H1 (cell line): ENCODE measurements at regions not wholly inside any gene's neighbourhood (a gene's known extent, or its start where the extent isn't known, plus 50 kb on each side); places are given as distances from the start of the nearest gene placed in this dataset.

ENCODE experiments used
- BRCA1 ChIP-seq: IDR thresholded peaks from 2 replicates; pipeline ENCODE4 v1.6.1; 2012; ENCODE audit warnings: low read depth, low read length, improper control_type of control experiment
- CHD2 ChIP-seq: IDR thresholded peaks from 2 replicates; pipeline ENCODE4 v1.6.1; 2012; ENCODE audit warnings: low read length, improper control_type of control experiment
- CTCF ChIP-seq, 3 experiments: IDR thresholded peaks; 1 replicate in 2 of 3; 2 replicates in 1 of 3; pipeline versions ENCODE4 v1.5.1 to v1.6.1; 2011; ENCODE audit warnings: low read length in 3 of 3, mild to moderate bottlenecking in 3 of 3, inconsistent platforms in 2 of 3, low read depth in 1 of 3, moderate library complexity in 1 of 3; ENCODE audit not compliant: insufficient read depth in 1 of 3; ENCODE audit errors: control extremely low read depth in 1 of 3
- EP300 ChIP-seq, 2 experiments: IDR thresholded peaks; 1 replicate in 1 of 2; 2 replicates in 1 of 2; pipeline ENCODE4 v1.6.1; 2011 to 2012; ENCODE audit warnings: low read depth in 2 of 2, low read length in 2 of 2, mild to moderate bottlenecking in 2 of 2, borderline replicate concordance in 1 of 2, inconsistent platforms in 1 of 2, moderate library complexity in 1 of 2
- KDM1A ChIP-seq: fragments of 200-600, 300-600 bp; sonication (generic); IDR thresholded peaks from 2 replicates; pipeline ENCODE4 v1.7.1; 2016; ENCODE audit warnings: mild to moderate bottlenecking, low read length, borderline replicate concordance
- KDM5A ChIP-seq: fragments of 200-600 bp; IDR thresholded peaks from 2 replicates; pipeline ENCODE4 v1.7.1; 2012; ENCODE audit warnings: mild to moderate bottlenecking, low read length, inconsistent platforms, mixed read lengths
- POLR2A ChIP-seq, 2 experiments: IDR thresholded peaks; 1 replicate in 1 of 2; 2 replicates in 1 of 2; pipeline ENCODE4 v1.6.1; 2011; ENCODE audit warnings: low read depth in 2 of 2, low read length in 2 of 2, mild to moderate bottlenecking in 2 of 2; ENCODE audit errors: control extremely low read depth in 1 of 2
- RAD21 ChIP-seq, 2 experiments: IDR thresholded peaks in 1 of 2; conservative IDR thresholded peaks in 1 of 2; 2 replicates each; pipeline ENCODE4 v1.6.1; 2011; ENCODE audit warnings: low read depth in 2 of 2, low read length in 2 of 2, improper control_type of control experiment in 1 of 2, inconsistent platforms in 1 of 2, mild to moderate bottlenecking in 1 of 2, moderate library complexity in 1 of 2
- SP1 ChIP-seq: IDR thresholded peaks from 2 replicates; pipeline ENCODE4 v1.6.1; 2011; ENCODE audit warnings: low read depth, low read length
- TAF1 ChIP-seq: IDR thresholded peaks from 2 replicates; pipeline ENCODE4 v1.6.1; 2011; ENCODE audit warnings: mild to moderate bottlenecking, low read depth, low read length
- TBP ChIP-seq: IDR thresholded peaks from 2 replicates; pipeline ENCODE4 v1.6.1; 2011; ENCODE audit warnings: low read depth, low read length, improper control_type of control experiment
- TEAD4 ChIP-seq: IDR thresholded peaks from 2 replicates; pipeline ENCODE4 v1.6.1; 2012; ENCODE audit warnings: low read depth, low read length, inconsistent platforms, mixed read lengths
- YY1 ChIP-seq: IDR thresholded peaks from 2 replicates; pipeline ENCODE4 v1.6.1; 2011; ENCODE audit warnings: low read depth, mild to moderate bottlenecking, low read length
- TF ChIP-seq, protein P1 (sequence below): IDR thresholded peaks from 2 replicates; pipeline ENCODE4 v1.6.1; 2012; ENCODE audit warnings: inconsistent platforms

DNA sequence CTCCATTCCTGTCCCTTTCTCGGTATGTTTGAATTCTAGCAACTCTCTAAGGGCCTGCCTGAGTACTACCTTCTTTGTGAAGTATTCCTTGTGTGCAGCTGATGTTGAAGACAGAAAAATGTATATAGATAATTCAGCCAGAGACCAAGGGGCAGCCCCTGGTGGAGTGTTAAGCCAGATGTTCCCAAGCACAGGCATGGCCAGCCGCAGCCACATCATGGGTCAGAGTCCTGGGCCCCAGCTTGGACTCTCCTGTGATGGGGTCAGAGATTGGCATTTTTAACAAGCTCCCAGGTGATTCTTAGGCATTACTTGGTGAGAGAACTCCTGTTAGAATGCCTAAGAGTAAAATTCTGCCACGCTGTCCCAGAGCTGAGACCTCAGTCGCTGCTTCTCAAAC lies 100.8 kb downstream of the IRF8 start:
- no peak for TF ChIP-seq SP1
- no peak for TF ChIP-seq CTCF (IDR thresholded peaks at IDR 0.05; ENCODE audit: control extremely low read depth in 1 of 3, insufficient read depth in 1 of 3, low read depth in 1 of 3, low read length in 3 of 3)
- TF ChIP-seq CHD2, result no peak
- TF ChIP-seq YY1, result no peak
- TF ChIP-seq BRCA1, result no peak
- no peak for TF ChIP-seq TEAD4
- no peak for TF ChIP-seq TAF1
- TF ChIP-seq TBP, result no peak
- no peak for TF ChIP-seq KDM5A
- no peak for TF ChIP-seq POLR2A (IDR thresholded peaks at IDR 0.05; ENCODE audit: control extremely low read depth in 1 of 2, low read depth in 2 of 2, low read length in 2 of 2)
- no peak for TF ChIP-seq KDM1A
- TF ChIP-seq, protein P1, sequence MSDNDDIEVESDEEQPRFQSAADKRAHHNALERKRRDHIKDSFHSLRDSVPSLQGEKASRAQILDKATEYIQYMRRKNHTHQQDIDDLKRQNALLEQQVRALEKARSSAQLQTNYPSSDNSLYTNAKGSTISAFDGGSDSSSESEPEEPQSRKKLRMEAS, result no peak
- TF ChIP-seq EP300 (IDR thresholded peaks at IDR 0.05; ENCODE audit: borderline replicate concordance in 1 of 2, low read depth in 2 of 2, low read length in 2 of 2), result no peak
- TF ChIP-seq RAD21 (IDR thresholded peaks at IDR 0.05 in 1 of 2, conservative IDR thresholded peaks at IDR 0.05 in 1 of 2; ENCODE audit: low read depth in 2 of 2, low read length in 2 of 2), result no peak
